ENCODE measurements at regions not wholly inside any gene's neighbourhood (a gene's known extent, or its start where the extent isn't known, plus 50 kb on each side); places are given as distances from the start of the nearest gene placed in this dataset.

DNA sequence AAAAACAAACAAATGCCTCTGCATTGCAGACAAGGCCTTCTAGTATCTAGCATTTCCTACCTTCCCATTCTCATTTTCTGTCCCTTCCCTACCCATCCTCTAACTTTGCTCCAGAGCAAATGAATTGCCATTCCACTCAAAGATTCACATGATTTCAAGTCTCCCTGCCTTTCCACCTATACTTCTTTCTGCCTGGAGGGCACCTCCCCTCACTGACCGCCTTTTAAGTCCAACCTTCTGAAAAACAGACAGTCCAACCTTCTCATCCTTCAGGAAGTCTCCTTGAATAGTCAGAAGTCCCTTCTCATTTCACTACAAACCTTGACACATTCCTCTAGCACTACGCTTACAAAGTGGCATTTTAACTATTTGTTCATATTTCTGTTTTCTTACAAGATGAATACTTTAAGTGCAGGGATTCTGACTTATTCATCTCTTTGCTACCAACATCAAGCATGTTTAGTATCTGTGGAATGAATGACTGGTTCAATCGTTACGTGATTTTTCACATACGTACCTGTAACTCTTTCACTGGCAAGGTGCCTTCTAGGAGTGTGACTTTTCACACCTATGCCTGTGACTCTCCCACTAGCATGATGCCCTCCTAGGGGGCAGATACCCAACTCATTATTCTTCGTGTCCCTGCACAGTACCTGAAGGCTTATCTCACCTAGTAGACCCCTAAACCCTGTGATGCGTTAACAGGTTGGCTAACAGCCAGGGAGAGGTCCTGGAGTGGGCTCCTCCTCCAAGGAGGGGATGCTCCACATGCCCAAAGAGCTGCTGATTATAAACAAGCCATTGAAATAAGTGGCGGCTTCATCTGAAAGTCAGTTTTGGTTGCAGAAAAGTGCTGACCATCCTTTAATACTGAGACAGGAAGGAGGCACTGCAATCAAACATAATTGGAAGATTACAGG, 356.2 kb downstream of the MYCN start:
- no peak for DNase-seq (ENCODE audit: low spot score)

DNA sequence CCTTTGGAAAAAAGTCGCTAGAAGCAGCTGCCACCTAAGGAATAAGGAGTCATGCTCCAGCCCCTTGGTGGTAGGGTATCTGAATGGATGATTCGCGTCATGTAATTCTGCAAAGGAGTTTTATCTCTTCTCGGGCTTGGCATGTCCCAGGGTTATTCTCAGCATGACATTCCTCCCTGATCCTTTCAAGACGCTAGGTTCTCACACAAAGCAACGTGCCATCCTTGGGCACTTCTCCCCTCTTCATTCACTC, 355.6 kb downstream of the MYCN start:
- no peak for DNase-seq (ENCODE audit: low spot score)

DNA sequence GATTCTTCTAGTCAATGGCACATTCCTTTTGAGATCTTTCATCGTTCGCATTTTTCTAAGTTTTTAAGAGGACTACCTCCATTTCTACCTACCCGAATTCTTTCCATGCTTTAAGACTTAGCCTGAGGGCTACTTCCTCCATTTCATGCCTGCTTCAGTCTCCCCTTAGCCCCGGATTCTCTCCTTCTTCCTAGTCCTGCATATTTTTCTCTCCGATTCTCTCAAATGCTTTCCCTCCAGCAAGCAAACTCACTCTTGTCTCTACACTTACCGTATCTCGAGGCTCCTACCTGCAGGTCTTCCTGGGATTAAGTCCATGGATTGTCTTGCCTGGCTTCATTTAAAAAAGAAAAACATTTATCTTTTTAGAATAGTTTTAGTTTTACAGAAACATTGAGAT, 354.4 kb downstream of the MYCN start:
- DNase-seq (ENCODE audit: low spot score), result no peak

DNA sequence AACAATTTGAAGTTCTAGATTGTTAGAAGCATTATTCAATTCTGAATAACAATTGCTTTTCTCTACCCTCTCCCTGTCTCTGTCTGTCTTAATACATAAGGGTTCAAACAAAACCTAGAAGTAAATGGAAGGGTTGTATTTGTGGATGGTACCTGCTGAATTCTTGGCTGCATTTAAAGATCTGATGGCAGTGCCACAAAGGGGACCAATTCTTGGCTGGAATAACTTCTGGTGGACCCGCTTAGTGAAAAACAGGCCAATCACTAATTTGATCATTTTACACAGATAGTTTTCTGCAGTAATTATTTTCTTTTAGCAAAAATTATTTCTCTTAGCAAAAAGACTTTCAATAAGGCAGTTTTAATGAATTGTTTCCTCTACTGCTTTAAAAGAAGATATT, 353.5 kb downstream of the MYCN start:
- DNase-seq (ENCODE audit: low spot score), result no peak

DNA sequence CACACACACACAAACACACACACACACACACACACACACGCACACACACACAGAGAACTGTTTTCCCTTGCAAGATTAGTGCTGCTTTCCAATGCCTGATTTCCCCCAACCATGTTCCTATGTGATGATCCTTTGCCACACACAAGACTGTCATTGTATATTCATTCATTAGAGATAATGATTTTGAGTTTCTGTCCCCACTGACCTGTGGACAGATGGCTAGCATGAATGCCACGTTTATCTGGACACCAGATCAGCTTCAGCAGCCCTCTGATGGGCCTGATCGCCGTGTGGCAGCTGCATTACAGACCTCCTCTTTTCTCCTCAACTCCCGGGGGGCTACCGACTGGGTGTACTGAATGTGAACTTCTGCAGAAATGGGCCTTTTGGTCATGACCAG, 353.0 kb downstream of the MYCN start:
- DNase-seq (ENCODE audit: low spot score), result no peak

DNA sequence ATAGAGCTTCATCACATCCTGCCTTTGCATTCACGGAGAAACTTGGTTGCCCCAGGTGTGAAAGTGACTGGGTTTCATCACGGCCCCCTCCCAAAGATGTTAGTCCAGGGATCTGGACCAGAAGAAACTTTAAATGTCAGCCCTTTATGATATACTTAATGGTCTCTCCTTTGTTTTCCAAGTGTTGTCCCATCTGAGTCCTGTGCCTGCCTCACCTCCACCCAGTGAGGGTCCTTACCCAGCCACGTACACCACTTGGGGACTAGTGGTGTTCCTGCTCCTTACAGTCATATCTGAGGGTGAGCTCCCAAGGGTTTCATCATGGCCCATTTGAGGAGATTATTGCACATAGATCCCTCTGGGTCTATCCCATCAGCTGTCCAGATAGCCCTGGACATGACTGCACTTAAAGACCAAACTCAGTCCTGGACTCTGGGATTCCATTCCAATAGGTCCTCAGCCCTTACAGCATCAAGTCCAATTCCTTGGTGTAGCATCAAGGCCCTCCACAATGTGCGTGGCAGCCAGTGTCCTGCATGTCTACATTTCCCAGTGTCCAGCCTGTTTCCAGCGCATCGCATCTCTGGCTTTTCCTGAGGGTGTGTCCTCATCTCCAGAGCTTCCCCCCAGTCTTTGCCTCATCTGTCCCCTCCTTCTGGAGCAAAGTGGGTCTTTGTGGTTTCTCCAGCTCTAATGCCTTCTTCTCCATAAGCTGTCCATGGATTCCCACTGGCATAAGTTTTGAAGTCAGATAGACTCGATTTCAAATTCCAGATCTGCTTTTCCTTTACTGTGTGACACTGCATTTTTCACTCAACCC, 351.6 kb downstream of the MYCN start:
- no peak for DNase-seq (ENCODE audit: low spot score)

DNA sequence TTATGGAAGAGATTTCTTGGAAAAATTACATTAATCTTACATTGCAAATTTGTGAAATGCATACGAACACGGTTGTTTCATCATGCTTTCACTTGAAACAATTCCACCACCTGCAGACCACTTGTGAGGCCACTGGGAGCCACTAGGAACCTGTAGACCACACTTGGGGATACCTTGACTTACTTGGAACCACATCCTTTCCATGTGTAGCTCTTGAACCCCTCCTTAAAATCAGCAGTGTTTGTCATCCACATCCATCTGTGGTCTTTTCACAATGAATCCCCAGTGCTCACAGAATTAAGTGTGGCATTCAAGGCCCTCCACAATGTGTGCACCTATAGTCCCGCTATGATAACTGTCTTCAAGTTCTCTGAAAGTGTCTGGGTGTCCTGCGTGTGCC, 350.9 kb downstream of the MYCN start:
- DNase-seq (ENCODE audit: low spot score), result no peak

DNA sequence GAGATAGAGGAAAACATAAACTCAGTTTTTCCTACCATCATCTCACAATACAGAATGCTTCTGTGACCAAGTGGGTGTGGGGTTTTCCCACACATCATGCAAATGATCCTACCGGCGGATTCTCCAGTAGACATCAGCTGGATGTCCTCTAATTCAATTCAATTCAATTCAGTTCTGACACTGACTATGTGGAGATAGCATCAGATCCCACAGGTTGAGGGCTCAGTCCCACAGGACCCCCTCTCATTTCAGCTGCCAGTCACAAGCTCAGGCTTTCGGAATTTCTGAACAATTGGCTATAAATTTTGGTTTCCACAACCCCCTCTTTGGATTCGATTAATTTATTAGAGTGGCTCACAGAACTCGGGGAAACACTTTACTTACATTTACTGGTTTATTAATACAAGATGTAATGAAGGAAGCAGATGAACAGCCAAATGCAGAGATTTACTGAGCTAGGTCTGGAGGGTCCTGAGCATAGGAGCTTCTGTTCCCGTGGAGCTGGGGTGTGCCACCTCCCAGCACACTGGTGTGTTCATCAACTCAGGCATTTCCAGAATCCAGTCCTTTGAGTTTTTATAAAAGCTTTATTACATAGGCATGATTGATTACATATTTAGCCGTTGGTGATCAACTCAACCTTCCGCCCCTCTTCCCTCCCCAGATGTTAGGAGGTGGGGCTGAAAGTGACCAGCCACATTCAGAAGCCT, 350.1 kb downstream of the MYCN start:
- DNase-seq (ENCODE audit: low spot score), result no peak

DNA sequence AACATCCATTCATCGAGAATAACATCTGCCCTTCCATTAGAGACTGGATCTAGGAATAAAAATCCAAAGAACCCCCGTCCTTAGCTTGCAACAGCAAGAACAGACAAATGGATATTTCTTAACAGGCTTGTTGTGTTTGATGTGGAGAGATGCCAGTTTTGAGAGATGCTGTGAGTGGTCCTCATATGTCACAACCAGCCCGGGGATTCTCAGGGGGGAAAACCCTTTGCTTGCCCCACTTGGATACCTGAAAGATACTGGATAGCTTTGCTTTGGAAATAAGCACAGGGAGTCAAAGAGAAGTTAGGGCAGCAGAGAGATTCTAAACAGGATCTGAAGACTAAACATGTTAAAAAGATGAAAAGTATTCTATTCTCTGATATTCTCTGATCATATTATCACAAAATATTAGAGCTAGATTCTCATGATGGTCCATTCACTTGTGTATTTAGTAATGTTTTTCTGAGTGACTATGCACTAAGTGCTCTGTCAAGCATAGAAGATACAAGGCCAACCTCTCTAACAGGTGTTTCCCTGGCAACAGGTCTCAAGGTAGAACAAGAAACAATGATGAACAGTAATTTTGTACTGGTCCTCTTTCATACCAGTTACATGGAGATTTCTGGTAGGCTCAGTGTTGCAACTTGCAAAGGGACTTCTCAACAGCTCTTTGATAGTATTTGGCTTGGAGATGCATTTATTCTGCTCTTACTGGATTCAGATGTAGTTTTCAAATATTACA, 348.2 kb downstream of the MYCN start:
- no peak for DNase-seq (ENCODE audit: low spot score)

DNA sequence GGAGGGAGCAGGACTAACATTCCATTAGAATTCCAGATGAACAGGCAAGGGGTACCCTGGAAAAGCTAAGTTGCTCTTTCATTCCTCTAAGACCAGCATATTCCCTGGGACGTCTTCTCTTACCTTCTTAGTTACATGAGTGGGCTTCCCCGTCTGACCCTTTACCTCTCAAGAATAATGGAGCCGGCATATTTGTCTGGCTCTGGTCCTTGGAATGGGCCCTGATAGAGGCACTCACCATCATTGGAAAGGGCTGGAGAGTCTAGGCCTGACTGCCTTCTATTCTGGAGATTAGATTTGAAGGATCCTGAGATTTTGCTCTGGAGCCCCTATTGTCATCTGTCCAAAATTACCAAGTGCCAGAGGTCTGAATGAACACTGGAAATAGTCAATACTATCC, 347.5 kb downstream of the MYCN start:
- DNase-seq (ENCODE audit: low spot score), result no peak

DNA sequence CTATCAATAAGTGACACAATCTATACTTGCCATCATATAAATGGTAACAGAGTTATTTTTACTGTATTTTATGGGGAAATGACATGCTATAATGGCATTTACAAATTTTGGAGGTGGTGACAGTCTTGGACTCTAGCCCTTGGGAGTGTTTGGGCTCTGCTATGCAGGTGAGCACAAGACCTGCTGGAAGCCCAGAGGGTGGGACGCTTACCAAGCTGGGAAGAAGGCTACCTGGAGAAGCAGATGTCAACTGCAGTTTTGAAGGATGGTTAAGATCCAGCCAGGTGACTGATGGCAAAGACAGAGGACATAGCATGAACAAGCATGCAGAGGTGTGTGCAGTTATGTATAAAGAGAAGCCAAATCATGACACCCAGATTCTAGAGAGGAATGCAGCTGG, 346.9 kb downstream of the MYCN start:
- no peak for DNase-seq (ENCODE audit: low spot score)

DNA sequence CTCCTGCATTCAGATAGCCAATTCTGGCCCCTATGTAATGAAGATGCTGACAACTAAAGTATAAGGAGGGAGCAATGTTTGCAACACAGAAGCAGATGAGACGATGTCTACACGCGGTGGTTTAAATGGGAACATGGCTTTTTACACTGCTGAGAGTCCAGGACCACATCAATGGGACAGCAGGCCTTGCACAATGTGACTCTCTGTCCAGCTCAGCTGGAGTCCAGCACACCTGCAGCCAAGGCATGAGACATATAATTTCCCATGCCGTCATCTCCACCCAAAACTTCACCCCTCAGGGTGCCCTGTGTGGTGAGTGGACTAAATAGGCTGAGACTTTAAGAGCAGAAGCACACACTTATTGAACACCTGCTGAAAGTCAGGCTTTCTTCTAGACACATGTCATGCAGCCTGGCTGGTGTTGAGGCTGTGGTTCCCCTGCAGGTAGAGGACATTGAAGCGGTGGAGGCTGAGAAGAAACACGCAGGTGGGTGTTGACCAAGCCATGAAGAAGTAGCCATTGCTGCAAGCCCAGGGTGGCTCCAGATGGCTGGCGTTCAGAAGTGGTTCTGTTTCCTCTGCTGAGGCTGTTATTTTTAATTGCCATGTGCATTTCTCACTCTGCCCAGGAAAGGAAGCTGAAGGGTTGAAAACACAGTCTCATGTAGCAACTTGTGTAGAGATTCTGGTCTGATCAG, 345.6 kb downstream of the MYCN start:
- DNase-seq (ENCODE audit: low spot score), result no peak

DNA sequence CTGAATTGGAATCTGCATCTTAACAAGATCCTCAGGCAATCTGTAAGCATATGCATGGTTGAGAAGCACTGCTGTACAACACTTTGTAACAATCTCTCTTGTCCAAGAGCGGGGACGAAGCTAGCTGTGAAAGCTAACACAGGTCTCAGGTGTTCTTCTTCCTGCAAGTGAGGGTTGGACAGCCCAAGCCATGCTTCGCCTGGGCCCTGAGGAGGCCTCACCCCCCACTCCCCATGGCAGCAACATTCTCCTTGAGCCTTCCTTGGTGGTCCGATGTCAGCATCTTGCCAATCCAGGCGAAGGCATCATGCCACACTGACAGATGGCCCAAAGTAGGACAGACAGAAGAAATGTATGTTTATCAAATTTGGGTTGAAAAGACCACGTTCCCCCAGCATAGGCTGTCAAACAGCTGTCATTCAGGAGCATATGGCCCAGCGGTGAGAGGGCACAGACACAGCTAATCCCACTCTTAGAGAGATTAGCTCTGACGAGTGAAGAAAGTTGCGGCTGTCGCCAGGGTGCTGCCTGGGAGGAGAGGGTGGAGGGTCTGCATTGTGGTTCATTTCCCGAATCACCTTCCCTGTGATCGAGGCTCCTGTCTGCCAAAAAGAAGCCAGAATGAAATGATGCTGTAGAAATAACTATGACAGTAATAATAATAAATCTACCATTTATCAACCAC, 344.7 kb downstream of the MYCN start:
- DNase-seq (ENCODE audit: low spot score), result no peak

DNA sequence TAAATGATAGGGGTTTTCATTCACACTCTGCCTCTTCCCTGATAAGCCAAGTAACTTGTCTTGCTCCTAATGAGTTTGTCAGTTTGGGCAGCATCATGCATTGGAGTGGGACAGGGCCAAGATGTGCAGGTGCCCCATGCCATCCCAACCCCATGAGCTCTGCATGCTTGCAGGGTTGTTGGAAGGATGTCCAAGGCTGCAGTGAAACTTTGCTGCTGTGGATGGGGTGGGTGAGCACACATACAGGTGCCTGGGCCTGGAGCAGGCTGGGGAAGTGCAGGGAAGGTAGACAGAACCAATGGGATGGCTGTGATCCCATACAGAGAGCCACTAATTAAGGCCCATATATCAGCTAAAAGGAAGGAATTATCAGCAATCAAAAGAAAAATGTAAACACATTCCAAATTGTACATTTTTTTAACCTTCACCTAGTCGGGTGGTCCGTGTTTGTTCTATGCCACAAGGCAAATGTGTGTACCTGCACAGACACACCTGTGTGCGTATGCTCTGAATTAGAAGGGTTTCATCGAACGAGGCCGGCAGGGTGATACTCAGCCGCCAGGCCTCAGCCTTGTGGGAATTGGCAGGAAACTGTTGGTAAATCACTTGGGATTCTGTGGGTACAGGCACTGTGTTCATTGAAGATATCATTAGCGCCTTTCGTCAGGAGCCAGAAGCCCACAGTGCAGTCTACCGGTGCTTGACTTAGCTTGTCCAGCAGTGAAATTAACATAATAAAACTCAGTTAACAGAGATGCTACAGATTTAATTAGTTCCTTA, 342.9 kb downstream of the MYCN start:
- DNase-seq (ENCODE audit: low spot score), result no peak

DNA sequence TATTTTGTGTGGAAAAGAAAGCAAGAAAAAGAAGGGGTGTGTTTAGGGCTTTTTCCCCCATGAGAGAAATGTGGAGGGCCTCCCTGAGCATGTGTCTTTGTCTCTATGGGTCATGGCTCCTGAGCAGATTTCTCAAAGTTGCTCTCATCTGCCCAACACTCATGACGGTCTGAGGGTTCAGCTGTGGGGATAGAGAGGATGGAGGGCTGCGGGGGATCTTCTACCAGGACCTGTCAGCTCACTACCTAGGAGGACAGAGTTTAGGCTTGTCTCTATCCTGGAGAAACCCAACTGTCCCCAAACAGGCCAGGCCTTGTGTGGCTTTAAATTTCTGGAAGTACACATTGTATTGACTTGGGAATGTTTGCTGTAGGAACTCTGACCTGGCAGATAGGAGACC, 342.2 kb downstream of the MYCN start:
- no peak for DNase-seq (ENCODE audit: low spot score)

DNA sequence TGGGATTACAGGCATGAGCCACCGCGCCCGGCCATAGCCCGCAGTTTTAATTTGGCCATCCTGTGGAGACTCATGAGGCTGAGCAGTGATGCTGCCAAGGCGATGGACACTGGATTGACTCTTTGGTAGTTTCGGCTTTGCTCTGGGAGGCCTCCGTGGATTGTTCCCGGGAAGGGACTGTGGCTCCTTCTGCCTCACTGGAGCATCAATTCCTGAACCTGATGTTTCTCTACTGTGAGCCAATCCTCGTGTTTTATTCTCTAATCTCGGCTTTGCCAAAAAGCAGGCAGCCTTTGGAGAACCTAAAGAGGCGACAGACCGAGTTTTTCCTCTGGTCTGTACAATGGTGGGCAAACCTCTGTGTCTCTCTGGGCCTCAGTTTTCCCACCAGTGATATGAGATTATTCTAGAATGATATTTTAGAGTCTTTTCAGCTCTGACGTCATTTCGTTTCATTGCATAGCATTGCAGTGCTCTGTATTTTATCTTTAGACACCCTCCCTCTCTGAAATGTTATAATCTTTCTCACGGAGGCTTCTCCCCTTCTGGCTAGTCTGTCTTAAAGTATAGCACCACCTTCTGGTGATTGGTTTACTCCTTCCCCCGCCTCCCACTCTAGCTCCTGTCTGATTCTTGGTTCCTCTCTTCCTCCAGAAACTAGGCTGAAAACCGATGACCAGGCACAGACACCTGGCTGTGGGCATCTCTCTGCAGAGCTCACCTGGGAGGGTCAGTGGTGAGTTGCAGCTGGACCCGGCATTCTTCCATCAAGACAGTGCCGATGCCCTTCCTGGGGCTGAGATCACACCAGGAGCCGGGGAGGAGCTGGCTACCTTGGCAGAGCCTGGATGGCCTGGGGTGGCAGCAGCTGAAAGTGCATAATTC, 341.3 kb downstream of the MYCN start:
- peak; percentile 53 for DNase-seq (ENCODE audit: low spot score)

DNA sequence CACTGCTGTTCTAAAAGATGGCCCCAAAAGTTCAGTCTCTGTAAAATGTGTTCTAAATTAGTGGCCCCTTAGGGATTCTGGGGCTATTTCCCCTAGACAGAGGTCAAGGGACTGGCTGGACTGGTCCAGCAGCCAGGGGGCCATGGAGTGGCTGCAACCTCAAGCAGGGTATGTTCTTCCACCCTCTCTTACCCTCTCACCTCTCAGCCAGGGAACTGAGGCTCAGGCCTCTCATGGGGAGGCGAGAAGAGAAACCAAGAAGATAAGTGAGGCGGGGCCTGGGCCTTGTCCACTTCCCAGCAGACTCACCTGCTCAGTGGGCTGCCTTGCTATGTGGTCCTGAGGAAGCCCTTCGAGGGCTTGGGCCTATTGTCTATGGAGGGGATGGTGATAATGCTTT, 339.7 kb downstream of the MYCN start:
- DNase-seq (ENCODE audit: low spot score), result no peak

DNA sequence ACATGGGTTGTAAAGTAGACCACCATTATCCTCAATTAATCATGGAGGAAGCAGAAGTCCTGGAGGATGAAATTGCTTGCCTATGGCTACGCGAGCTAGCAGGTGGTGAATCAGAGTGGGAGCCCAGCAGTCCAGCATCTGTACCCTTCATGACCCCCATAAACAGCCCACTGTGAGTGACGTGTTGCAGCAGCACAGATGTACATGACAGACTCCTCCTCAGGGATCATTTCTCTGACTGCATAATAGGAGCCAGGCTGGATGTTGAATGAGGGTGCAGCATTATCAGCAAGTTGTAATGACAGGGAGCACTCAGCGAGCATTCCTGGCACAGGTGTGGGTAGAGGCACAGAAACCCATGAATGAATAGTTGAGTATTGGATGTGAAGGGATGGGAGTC, 339.3 kb downstream of the MYCN start:
- DNase-seq (ENCODE audit: low spot score), result no peak

DNA sequence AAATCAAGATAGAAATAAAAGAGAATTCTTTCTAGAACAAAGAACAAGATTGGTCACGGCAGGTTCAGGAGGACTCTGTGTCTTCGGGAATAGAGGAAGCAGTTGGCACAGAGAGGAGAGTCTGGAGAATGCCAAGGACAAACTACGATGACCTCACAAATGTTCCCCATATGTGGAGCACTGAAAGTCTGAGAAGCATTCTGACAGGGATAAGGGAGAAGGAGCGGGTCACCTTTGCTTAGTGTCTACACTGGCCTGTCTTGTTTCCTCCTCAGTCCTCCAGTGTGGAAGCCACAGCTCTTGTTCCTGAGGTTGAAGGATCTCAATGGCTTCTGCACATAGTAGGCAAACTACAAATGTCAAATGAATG, 338.8 kb downstream of the MYCN start:
- DNase-seq (ENCODE audit: low spot score), result no peak
